OCI-LY7 (cell line): ENCODE measurements at regions not wholly inside any gene's neighbourhood (a gene's known extent, or its start where the extent isn't known, plus 50 kb on each side); places are given as distances from the start of the nearest gene placed in this dataset.

Source experiments
- BruUV-seq: library from RNA; stranded (reverse); fragments of 400-500 nt; replicated peaks from 2 replicates; lab custom pipeline; 2021; lab: Mats Ljungman, UMichigan
- CTCF ChIA-PET: fragments of 300-600 bp; sonication (Branson Sonifier 250); formaldehyde crosslinking; loops from one replicate; lab custom pipeline; 2022; ENCODE audit warnings: antibody characterized with exemption; ENCODE audit not compliant: unreplicated experiment; lab: Charles Lee
- POLR2A ChIA-PET: fragments of 300-600 bp; sonication (Branson Sonifier 250); formaldehyde crosslinking; loops from one replicate; lab custom pipeline; 2022; ENCODE audit warnings: antibody characterized with exemption; lab: Charles Lee
- DNase-seq: peaks from one replicate; pipeline ENCODE4 v3.0.0-alpha.2; 2015; ENCODE audit warnings: low spot score
- H2AFZ ChIP-seq: fragments of 200-600 bp; sonication (generic), shearing (Covaris generic); 2 replicates; pipeline ENCODE4 v1.6.1; 2014; ENCODE audit warnings: mild to moderate bottlenecking, antibody characterized with exemption, low read length, moderate library complexity
- H3K27ac ChIP-seq: fragments of 200-600 bp; sonication (generic); 2 replicates; pipeline ENCODE4 v1.5.1; 2014; ENCODE audit warnings: mixed run types, low read depth, mild to moderate bottlenecking, moderate library complexity, low read length, inconsistent platforms; ENCODE audit not compliant: poor library complexity, severe bottlenecking
- H3K36me3 ChIP-seq: fragments of 200-600 bp; sonication (generic); 2 replicates; pipeline ENCODE4 v1.6.1; 2014; ENCODE audit warnings: mild to moderate bottlenecking, antibody characterized with exemption, low read length, moderate library complexity, mixed read lengths; ENCODE audit not compliant: insufficient read depth
- H3K4me1 ChIP-seq: fragments of 200-600 bp; sonication (generic); 2 replicates; pipeline ENCODE4 v1.5.1; 2014; ENCODE audit warnings: mild to moderate bottlenecking, low read length; ENCODE audit not compliant: insufficient read depth, poor library complexity, severe bottlenecking
- H3K4me2 ChIP-seq: fragments of 200-600 bp; sonication (generic); 2 replicates; pipeline ENCODE4 v1.6.1; 2014; ENCODE audit warnings: mild to moderate bottlenecking, low read length
- H3K4me3 ChIP-seq: fragments of 200-600 bp; sonication (generic); 2 replicates; pipeline ENCODE4 v1.5.1; 2014; ENCODE audit warnings: mild to moderate bottlenecking, low read depth, low read length; ENCODE audit not compliant: poor library complexity, severe bottlenecking
- H3K79me2 ChIP-seq: fragments of 200-600 bp; sonication (generic); 2 replicates; pipeline ENCODE4 v1.6.1; 2016; ENCODE audit warnings: low read depth, mild to moderate bottlenecking, low read length, moderate library complexity, mixed read lengths; ENCODE audit not compliant: insufficient read depth
- H3K9me2 ChIP-seq: fragments of 200-600 bp; sonication (generic); 2 replicates; pipeline ENCODE4 v1.6.1; 2016; ENCODE audit warnings: mild to moderate bottlenecking, low read length, mixed read lengths; ENCODE audit not compliant: insufficient read depth
- H3K9me3 ChIP-seq: fragments of 200-600 bp; sonication (generic); 2 replicates; pipeline ENCODE4 v1.6.1; 2014; ENCODE audit warnings: mild to moderate bottlenecking, mixed run types, low read length, mixed read lengths
- H4K20me1 ChIP-seq: fragments of 200-600 bp; sonication (generic); 2 replicates; pipeline ENCODE4 v1.6.1; 2014; ENCODE audit warnings: mild to moderate bottlenecking, antibody characterized with exemption, low read length, moderate library complexity, mixed read lengths; ENCODE audit not compliant: insufficient read depth
- EZH2phosphoT487 ChIP-seq: fragments of 200-600 bp; sonication (generic); IDR thresholded peaks from 2 replicates; pipeline ENCODE4 v1.6.1; 2018; ENCODE audit warnings: low read depth, borderline replicate concordance, mild to moderate bottlenecking, mixed run types, antibody characterized with exemption, low read length, moderate library complexity, mixed read lengths
- intact Hi-C: fragments of 100-400 bp; cut with micrococcal nuclease; formaldehyde crosslinking; loops from one replicate; pipeline ENCODE4 v1.10.0; 2022; ENCODE audit not compliant: unreplicated experiment
- TF ChIP-seq, protein P1 (sequence below): fragments of 200-600 bp; sonication (generic); conservative IDR thresholded peaks from 2 replicates; pipeline ENCODE4 v1.5.1; 2014; ENCODE audit warnings: mild to moderate bottlenecking, antibody characterized with exemption, low read length, moderate library complexity, mixed read lengths

- Histone ChIP-seq H3K4me2 (no peak overlapping the region), H3K27ac (no peak overlapping the region), H3K9me2 (no peaks in the 10 kb centered on the region), H2AFZ (no peak overlapping the region), H3K36me3 (no peaks in the 10 kb centered on the region), H3K4me3 (no peak overlapping the region), H3K79me2 (no peaks in the 10 kb centered on the region), H4K20me1 (no peaks in the 10 kb centered on the region), H3K9me3 (peaks cover 4% of the 10 kb centered on the region; the same call in 1 of the 2 replicates), H3K4me1 (no peaks in the 10 kb centered on the region)
- ChIA-PET CTCF (no interaction called here), POLR2A (no interaction called here)
- intact Hi-C loops, result no loop called here
- no peak for TF ChIP-seq EZH2phosphoT487
- TF ChIP-seq, protein P1, sequence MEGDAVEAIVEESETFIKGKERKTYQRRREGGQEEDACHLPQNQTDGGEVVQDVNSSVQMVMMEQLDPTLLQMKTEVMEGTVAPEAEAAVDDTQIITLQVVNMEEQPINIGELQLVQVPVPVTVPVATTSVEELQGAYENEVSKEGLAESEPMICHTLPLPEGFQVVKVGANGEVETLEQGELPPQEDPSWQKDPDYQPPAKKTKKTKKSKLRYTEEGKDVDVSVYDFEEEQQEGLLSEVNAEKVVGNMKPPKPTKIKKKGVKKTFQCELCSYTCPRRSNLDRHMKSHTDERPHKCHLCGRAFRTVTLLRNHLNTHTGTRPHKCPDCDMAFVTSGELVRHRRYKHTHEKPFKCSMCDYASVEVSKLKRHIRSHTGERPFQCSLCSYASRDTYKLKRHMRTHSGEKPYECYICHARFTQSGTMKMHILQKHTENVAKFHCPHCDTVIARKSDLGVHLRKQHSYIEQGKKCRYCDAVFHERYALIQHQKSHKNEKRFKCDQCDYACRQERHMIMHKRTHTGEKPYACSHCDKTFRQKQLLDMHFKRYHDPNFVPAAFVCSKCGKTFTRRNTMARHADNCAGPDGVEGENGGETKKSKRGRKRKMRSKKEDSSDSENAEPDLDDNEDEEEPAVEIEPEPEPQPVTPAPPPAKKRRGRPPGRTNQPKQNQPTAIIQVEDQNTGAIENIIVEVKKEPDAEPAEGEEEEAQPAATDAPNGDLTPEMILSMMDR, result no peak
- no peak for DNase-seq
- no TSS peak for BruUV-seq
Measured at GRCh38 chr4:12036450-12036849, 607.8 kb upstream of the HS3ST1 start.

DNA sequence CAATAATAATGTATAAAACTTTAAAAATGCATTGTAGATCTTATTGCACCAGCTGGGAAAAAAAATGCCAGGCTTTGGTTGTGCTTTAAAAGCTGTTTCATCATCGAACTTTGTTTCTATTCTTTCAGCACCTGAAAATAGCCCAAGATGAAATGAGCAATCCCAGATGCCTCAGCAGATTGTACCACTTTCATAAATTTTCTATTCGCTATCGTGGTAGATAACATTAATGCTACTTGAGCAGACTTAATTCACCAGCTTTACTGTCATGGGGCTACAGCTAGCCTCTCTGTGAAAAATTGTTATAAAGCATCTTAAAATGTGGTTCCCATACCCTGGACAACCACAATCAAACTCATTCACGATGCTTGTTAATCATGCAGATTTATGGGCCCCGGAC lies 599.6 kb upstream of the HS3ST1 start:
- Histone ChIP-seq H3K4me1 (no peaks in the 10 kb centered on the region), H2AFZ (no peak overlapping the region), H3K36me3 (no peaks in the 10 kb centered on the region), H3K9me3 (no peaks in the 10 kb centered on the region), H3K27ac (no peak overlapping the region), H3K79me2 (no peaks in the 10 kb centered on the region), H3K4me2 (no peak overlapping the region), H3K4me3 (no peak overlapping the region), H4K20me1 (no peaks in the 10 kb centered on the region), H3K9me2 (no peaks in the 10 kb centered on the region)
- TF ChIP-seq, protein P1, result no peak
- TF ChIP-seq EZH2phosphoT487, result no peak
- no peak for DNase-seq
- ChIA-PET POLR2A (no interaction called here), CTCF (no interaction called here)
- BruUV-seq, result no TSS peak
- intact Hi-C loops, result no loop called here

- Histone ChIP-seq H3K9me3 (no peaks in the 10 kb centered on the region), H3K36me3 (no peaks in the 10 kb centered on the region), H3K4me3 (no peak overlapping the region), H3K27ac (no peak overlapping the region), H3K4me1 (no peaks in the 10 kb centered on the region), H3K79me2 (no peaks in the 10 kb centered on the region), H2AFZ (no peak overlapping the region), H3K4me2 (no peak overlapping the region), H3K9me2 (no peaks in the 10 kb centered on the region), H4K20me1 (no peaks in the 10 kb centered on the region)
- no peak for TF ChIP-seq EZH2phosphoT487
- TF ChIP-seq, protein P1, result no peak
- intact Hi-C loops, result no loop called here
- no peak for DNase-seq
- ChIA-PET CTCF (no interaction called here), POLR2A (interaction anchor here (0.7 kb wide), 1 partner anchor 973 kb away, joined by 3 read pairs; no protein-coding TSS in a partner anchor)
- no TSS peak for BruUV-seq
Measured at GRCh38 chr4:12022409-12022808, 593.7 kb upstream of the HS3ST1 start.
